IgD-negative memory B cell (primary cell): ENCODE measurements at regions not wholly inside any gene's neighbourhood (a gene's known extent, or its start where the extent isn't known, plus 50 kb on each side); places are given as distances from the start of the nearest gene placed in this dataset.
"Not testable (repeated sequence)": the region's sequence is repeated elsewhere in the genome, so short reads cannot be mapped to it uniquely, and the experiment has no call there.

Source experiments
- H3K27ac Mint-ChIP-seq, 3 donors: one replicate each; pipeline ENCODE4 v1.8.0; 2020 to 2022; ENCODE audit warnings: mild to moderate bottlenecking in 3 of 3, mixed read lengths in 3 of 3, moderate library complexity in 1 of 3
- H3K27me3 Mint-ChIP-seq: one replicate; pipeline ENCODE4 v1.8.0; 2021; ENCODE audit warnings: mixed read lengths
- H3K36me3 Mint-ChIP-seq: one replicate; pipeline ENCODE4 v1.8.0; 2020; ENCODE audit warnings: mild to moderate bottlenecking, mixed read lengths
- H3K4me1 Mint-ChIP-seq, 3 donors: one replicate each; pipeline ENCODE4 v1.8.0; 2020 to 2022; ENCODE audit warnings: mixed read lengths in 3 of 3, mild to moderate bottlenecking in 1 of 3
- H3K4me3 Mint-ChIP-seq, 4 donors: one replicate each; pipeline ENCODE4 v1.8.0; 2020 to 2022; ENCODE audit warnings: mild to moderate bottlenecking in 4 of 4, mixed read lengths in 4 of 4, moderate library complexity in 3 of 4
- H3K9me3 Mint-ChIP-seq, 3 donors: one replicate each; pipeline ENCODE4 v1.8.0; 2020 to 2021; ENCODE audit warnings: mixed read lengths in 3 of 3, mild to moderate bottlenecking in 1 of 3

- Mint-ChIP-seq H3K27ac (no peak overlapping the region), H3K36me3 (no peaks in the 10 kb centered on the region), H3K4me3 (no peak overlapping the region), H3K9me3 (peaks cover 4 to 14% (median 8%) of the 10 kb centered on the region in 3 donors), H3K27me3 (no peaks in the 10 kb centered on the region), H3K4me1 (no peaks in the 10 kb centered on the region)
Observed at GRCh38 chr20:24418731-24419130, 50.7 kb upstream of the SYNDIG1 start.

- no peaks in the 10 kb centered on the region for H3K27me3 Mint-ChIP-seq
- no peak overlapping the region for H3K4me3 Mint-ChIP-seq
- H3K27ac Mint-ChIP-seq = no peak overlapping the region
- no peaks in the 10 kb centered on the region for H3K4me1 Mint-ChIP-seq
- H3K36me3 Mint-ChIP-seq = no peaks in the 10 kb centered on the region
- H3K9me3 Mint-ChIP-seq = peaks cover 4 to 14% (median 8%) of the 10 kb centered on the region in 3 donors
Observed at GRCh38 chr20:24417485-24417884, 51.9 kb upstream of the SYNDIG1 start.

DNA sequence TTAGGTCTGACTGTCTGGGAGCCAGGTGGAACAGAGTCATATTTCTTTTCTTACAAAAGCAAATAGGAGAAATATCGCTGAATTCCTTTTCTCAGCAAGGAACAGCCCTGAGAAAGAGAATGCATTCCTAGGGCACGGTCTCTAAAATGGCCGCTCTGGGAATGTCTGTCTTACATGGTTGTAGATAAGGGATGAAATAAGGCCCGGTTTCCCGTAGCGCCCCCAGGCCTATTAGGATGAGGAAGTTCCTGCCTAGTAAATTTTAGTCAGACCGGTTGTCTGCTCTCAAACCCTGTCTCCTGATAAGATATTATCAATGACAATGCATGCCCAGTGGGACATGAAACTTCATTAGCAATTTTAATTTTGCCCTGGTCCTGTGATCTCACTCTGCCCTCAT, 54.0 kb upstream of the SYNDIG1 start:
- not testable (repeated sequence) for H3K27ac Mint-ChIP-seq, H3K27me3 Mint-ChIP-seq, H3K36me3 Mint-ChIP-seq, H3K4me1 Mint-ChIP-seq
- Mint-ChIP-seq H3K9me3 (peaks cover 4 to 14% (median 9%) of the 10 kb centered on the region in 3 donors), H3K4me3 (peak overlapping the region in 1 of 4 donors; percentile 47)

- Mint-ChIP-seq H3K36me3 (no peaks in the 10 kb centered on the region), H3K4me3 (no peak overlapping the region), H3K9me3 (peaks cover 3 to 14% (median 11%) of the 10 kb centered on the region in 3 donors), H3K4me1 (peaks cover 0 to 2% (median 0%) of the 10 kb centered on the region in 3 donors), H3K27ac (peak overlapping the region in 2 of 3 donors; percentile 23 to 27), H3K27me3 (peaks cover 5% of the 10 kb centered on the region)
Observed at GRCh38 chr20:24411834-24412216, 57.6 kb upstream of the SYNDIG1 start.

DNA sequence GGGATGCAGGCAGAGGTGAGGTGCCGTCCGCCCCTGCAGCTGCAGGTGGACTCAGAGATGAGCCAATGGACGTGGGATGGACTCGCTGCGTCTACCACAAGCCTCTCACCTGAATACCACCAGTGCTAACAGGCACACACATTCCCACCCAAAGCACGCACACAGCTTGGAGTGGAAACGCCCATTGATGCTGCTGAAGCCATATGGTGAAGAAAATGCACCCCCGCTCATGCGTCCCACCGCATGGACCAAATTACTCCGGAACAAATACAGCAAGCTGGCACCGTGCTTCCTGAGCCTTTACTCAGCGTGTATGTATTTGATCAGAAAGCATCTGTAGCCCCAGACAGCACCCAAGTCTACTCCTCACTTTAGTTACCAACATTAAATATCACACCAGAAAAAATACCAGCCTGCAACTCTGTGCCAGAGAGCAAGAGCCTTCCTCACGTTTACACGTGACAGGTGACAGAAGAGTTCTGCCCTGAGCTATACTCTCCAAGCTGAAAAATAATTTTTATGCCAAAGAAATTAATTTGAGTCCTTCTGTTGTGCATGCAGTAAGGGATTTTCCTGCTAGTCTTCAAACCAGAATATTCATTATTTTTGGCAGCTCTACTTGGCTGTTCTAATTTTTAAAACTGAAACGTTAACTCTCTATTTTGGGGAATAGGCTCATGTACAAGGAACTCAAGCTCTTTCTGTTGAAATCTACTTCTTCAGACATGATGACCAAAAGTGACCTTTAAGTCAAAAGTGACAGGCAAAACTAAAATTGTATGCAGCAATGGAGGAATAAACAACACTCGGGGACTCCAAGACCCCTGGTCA, 58.2 kb upstream of the SYNDIG1 start:
- Mint-ChIP-seq H3K4me3 (no peak overlapping the region), H3K27ac (no peak overlapping the region), H3K9me3 (peaks cover 2 to 11% (median 11%) of the 10 kb centered on the region in 3 donors), H3K36me3 (no peaks in the 10 kb centered on the region), H3K4me1 (peaks cover 0 to 2% (median 0%) of the 10 kb centered on the region in 3 donors), H3K27me3 (peaks cover 5% of the 10 kb centered on the region)

DNA sequence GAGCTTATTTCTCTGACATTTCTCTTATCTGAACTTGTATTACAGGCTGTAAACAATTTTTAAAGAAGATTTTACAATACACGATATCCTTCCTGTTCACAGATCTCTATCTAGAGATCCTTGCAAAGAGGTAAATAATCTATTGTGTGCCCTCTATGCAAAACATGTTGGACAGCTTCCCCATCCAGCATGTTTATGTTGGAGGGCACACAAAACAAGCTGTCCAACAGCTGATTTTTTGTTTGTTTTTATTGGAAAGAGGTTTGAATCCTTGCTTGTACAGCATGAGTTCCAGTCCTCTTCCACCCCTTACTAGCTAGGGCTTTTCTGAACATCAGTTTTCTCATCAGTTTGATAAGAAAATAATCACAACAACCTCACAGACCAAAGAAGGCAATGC, 62.3 kb upstream of the SYNDIG1 start:
- H3K4me3 Mint-ChIP-seq = no peak overlapping the region

DNA sequence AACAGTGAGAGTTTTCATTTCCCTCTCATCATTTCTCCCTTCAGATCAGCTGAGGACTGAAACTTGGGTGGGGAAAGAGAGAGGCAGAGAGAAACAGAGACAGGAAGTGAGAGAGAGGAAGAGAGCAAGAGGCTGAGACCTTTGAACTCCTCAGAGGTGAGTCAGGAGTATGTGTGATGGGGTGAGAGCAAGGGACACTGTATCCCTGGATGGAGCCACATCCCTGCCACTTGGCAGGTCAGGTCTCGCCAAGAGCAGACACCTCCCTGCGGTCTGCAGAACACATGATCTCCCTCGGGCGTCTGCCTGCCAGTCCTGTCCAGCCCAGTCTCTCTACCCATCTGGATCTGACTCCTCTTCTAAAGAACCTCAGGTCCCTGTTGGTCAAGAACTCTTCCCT, 62.7 kb upstream of the SYNDIG1 start:
- H3K36me3 Mint-ChIP-seq = no peaks in the 10 kb centered on the region
- H3K9me3 Mint-ChIP-seq = peaks cover 0 to 3% (median 0%) of the 10 kb centered on the region in 3 donors
- H3K27me3 Mint-ChIP-seq = peaks cover 5% of the 10 kb centered on the region
- H3K27ac Mint-ChIP-seq = no peak overlapping the region
- H3K4me3 Mint-ChIP-seq = no peak overlapping the region
- H3K4me1 Mint-ChIP-seq = peaks cover 0 to 2% (median 0%) of the 10 kb centered on the region in 3 donors

More for the DNA sequence above, 62.3 kb upstream of the SYNDIG1 start:
- peaks cover 0 to 3% (median 0%) of the 10 kb centered on the region in 3 donors for H3K9me3 Mint-ChIP-seq
- H3K4me1 Mint-ChIP-seq = peaks cover 0 to 2% (median 0%) of the 10 kb centered on the region in 3 donors
- no peaks in the 10 kb centered on the region for H3K36me3 Mint-ChIP-seq
- peaks cover 5% of the 10 kb centered on the region for H3K27me3 Mint-ChIP-seq
- no peak overlapping the region for H3K27ac Mint-ChIP-seq

- H3K27ac Mint-ChIP-seq = no peak overlapping the region
- no peak overlapping the region for H3K4me3 Mint-ChIP-seq
- H3K36me3 Mint-ChIP-seq = no peaks in the 10 kb centered on the region
Observed at GRCh38 chr20:24406251-24406650, 63.2 kb upstream of the SYNDIG1 start.

GRCh38 chr20:24405810-24406209, 63.6 kb upstream of the SYNDIG1 start:
- H3K4me3 Mint-ChIP-seq = no peak overlapping the region
- no peak overlapping the region for H3K27ac Mint-ChIP-seq
- H3K4me1 Mint-ChIP-seq = peaks cover 0 to 2% (median 0%) of the 10 kb centered on the region in 3 donors

More at GRCh38 chr20:24406251-24406650, 63.2 kb upstream of the SYNDIG1 start:
- Mint-ChIP-seq H3K9me3 (peaks cover 0 to 3% (median 0%) of the 10 kb centered on the region in 3 donors), H3K27me3 (peaks cover 5% of the 10 kb centered on the region), H3K4me1 (peaks cover 0 to 2% (median 0%) of the 10 kb centered on the region in 3 donors)

GRCh38 chr20:24403406-24403805, 66.0 kb upstream of the SYNDIG1 start:
- Mint-ChIP-seq H3K36me3 (peaks cover 4% of the 10 kb centered on the region), H3K27ac (no peak overlapping the region), H3K4me1 (peaks cover 0 to 5% (median 0%) of the 10 kb centered on the region in 3 donors), H3K4me3 (no peak overlapping the region), H3K9me3 (peaks cover 0 to 10% (median 3%) of the 10 kb centered on the region in 3 donors), H3K27me3 (peaks cover 2% of the 10 kb centered on the region)

More at GRCh38 chr20:24405810-24406209, 63.6 kb upstream of the SYNDIG1 start:
- Mint-ChIP-seq H3K9me3 (peaks cover 0 to 6% (median 0%) of the 10 kb centered on the region in 3 donors), H3K36me3 (no peaks in the 10 kb centered on the region), H3K27me3 (peaks cover 5% of the 10 kb centered on the region)

DNA sequence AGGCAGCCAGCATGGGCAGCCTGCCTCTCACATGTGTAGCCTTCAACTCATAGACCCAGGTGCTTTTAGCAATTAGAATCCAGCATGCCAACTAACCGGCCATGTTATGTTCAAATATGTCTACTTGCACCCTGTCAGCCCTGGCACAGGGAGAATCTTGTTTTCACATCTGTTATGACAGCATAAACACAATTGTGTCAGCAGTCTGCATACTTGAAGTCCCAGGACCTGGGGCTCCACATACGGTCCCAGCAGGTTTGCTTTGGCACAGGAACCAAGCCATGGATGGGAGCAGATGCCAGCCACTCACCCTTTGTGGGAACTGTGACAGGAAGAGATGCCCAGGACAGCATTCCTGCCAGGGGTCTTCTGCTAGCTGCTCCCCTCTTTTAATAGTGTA, 67.2 kb upstream of the SYNDIG1 start:
- Mint-ChIP-seq H3K4me3 (no peak overlapping the region), H3K36me3 (peaks cover 4% of the 10 kb centered on the region), H3K27me3 (no peaks in the 10 kb centered on the region), H3K9me3 (peaks cover 0 to 12% (median 3%) of the 10 kb centered on the region in 3 donors), H3K27ac (no peak overlapping the region), H3K4me1 (peaks cover 0 to 5% (median 0%) of the 10 kb centered on the region in 3 donors)

GRCh38 chr20:24395151-24395550, 74.3 kb upstream of the SYNDIG1 start:
- Mint-ChIP-seq H3K27ac (no peak overlapping the region), H3K4me1 (peaks cover 0 to 5% (median 3%) of the 10 kb centered on the region in 3 donors), H3K27me3 (no peaks in the 10 kb centered on the region), H3K36me3 (peaks cover 4% of the 10 kb centered on the region), H3K9me3 (peaks cover 0 to 9% (median 3%) of the 10 kb centered on the region in 3 donors), H3K4me3 (no peak overlapping the region)

DNA sequence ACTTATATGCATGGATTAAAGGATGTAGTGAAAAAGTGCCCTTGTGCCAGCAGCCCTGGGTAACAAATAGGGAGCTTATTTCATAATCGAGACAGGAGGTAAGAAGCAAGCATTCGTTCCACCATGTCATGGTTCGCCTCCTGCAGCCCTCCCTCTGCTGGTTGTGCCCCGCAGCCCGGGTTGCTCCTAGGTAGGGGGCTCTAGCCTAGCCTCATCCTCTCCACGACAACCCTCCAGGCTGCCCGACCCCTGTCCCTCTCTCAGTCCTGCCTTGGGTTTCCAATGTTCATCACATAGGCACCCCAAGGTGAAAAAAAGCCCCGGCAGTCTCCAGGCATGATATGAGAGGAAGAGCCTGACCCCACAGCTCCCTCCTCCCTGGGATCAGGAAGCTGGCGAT, 75.5 kb upstream of the SYNDIG1 start:
- H3K4me3 Mint-ChIP-seq = no peak overlapping the region
- H3K36me3 Mint-ChIP-seq = no peaks in the 10 kb centered on the region

GRCh38 chr20:24392612-24393011, 76.8 kb upstream of the SYNDIG1 start:
- no peaks in the 10 kb centered on the region for H3K36me3 Mint-ChIP-seq
- H3K4me3 Mint-ChIP-seq = no peak overlapping the region
- peaks cover 0 to 3% (median 0%) of the 10 kb centered on the region in 3 donors for H3K9me3 Mint-ChIP-seq
- H3K4me1 Mint-ChIP-seq = peaks cover 0 to 6% (median 5%) of the 10 kb centered on the region in 3 donors
- H3K27me3 Mint-ChIP-seq = no peaks in the 10 kb centered on the region
- no peak overlapping the region for H3K27ac Mint-ChIP-seq

More for the DNA sequence above, 75.5 kb upstream of the SYNDIG1 start:
- Mint-ChIP-seq H3K4me1 (peaks cover 0 to 6% (median 5%) of the 10 kb centered on the region in 3 donors), H3K27me3 (no peaks in the 10 kb centered on the region), H3K27ac (no peak overlapping the region), H3K9me3 (peaks cover 0 to 9% (median 0%) of the 10 kb centered on the region in 3 donors)

GRCh38 chr20:24389686-24390085, 79.7 kb upstream of the SYNDIG1 start:
- H3K27me3 Mint-ChIP-seq = no peaks in the 10 kb centered on the region
- no peaks in the 10 kb centered on the region for H3K9me3 Mint-ChIP-seq
- H3K4me3 Mint-ChIP-seq = no peak overlapping the region
- no peaks in the 10 kb centered on the region for H3K36me3 Mint-ChIP-seq
- H3K27ac Mint-ChIP-seq = no peak overlapping the region
- H3K4me1 Mint-ChIP-seq = peaks cover 0 to 6% (median 5%) of the 10 kb centered on the region in 3 donors
